Germinal center (tissue), 1 donor: ENCODE measurements at regions not wholly inside any gene's neighbourhood (a gene's known extent, or its start where the extent isn't known, plus 50 kb on each side); places are given as distances from the start of the nearest gene placed in this dataset.

Experiments used
- DNase-seq: peaks from one replicate; pipeline ENCODE4 v3.0.0; 2012; ENCODE audit warnings: mixed read lengths, low spot score

- DNase-seq, result no peak
Measured at GRCh38 chr22:48327721-48328120, 1500.0 kb downstream of the BRD1 start.

- DNase-seq, result no peak
Measured at GRCh38 chr22:48323746-48324145, 1503.9 kb downstream of the BRD1 start.

- no peak for DNase-seq
Measured at GRCh38 chr22:48322907-48323306, 1504.8 kb downstream of the BRD1 start.

- no peak for DNase-seq
Measured at GRCh38 chr22:48321986-48322545, 1505.6 kb downstream of the BRD1 start.

GRCh38 chr22:48320683-48321451 lies 1506.8 kb downstream of the BRD1 start:
- no peak for DNase-seq

GRCh38 chr22:48320048-48320682 lies 1507.5 kb downstream of the BRD1 start:
- no peak for DNase-seq

GRCh38 chr22:48319321-48320047 lies 1508.2 kb downstream of the BRD1 start:
- DNase-seq, result no peak

GRCh38 chr22:48318575-48319320 lies 1508.9 kb downstream of the BRD1 start:
- no peak for DNase-seq

GRCh38 chr22:48318173-48318572 lies 1509.5 kb downstream of the BRD1 start:
- DNase-seq, result no peak

- no peak for DNase-seq
Measured at GRCh38 chr22:48316257-48317250, 1511.1 kb downstream of the BRD1 start.

GRCh38 chr22:48315439-48316256 lies 1512.0 kb downstream of the BRD1 start:
- DNase-seq, result no peak

GRCh38 chr22:48314073-48314472 lies 1513.6 kb downstream of the BRD1 start:
- DNase-seq, result no peak

GRCh38 chr22:48313175-48313830 lies 1514.4 kb downstream of the BRD1 start:
- no peak for DNase-seq

- no peak for DNase-seq
Measured at GRCh38 chr22:48310740-48311139, 1516.9 kb downstream of the BRD1 start.

- no peak for DNase-seq
Measured at GRCh38 chr22:48310289-48310688, 1517.4 kb downstream of the BRD1 start.

GRCh38 chr22:48309836-48310235 lies 1517.8 kb downstream of the BRD1 start:
- no peak for DNase-seq

- DNase-seq, result no peak
Measured at GRCh38 chr22:48309115-48309705, 1518.5 kb downstream of the BRD1 start.

GRCh38 chr22:48307931-48308330 lies 1519.7 kb downstream of the BRD1 start:
- DNase-seq, result no peak
